Embryonic facial prominence (tissue), 1 donor: ENCODE measurements at regions not wholly inside any gene's neighbourhood (a gene's known extent, or its start where the extent isn't known, plus 50 kb on each side); places are given as distances from the start of the nearest gene placed in this dataset.
"Not testable (repeated sequence)": the region's sequence is repeated elsewhere in the genome, so short reads cannot be mapped to it uniquely, and the experiment has no call there.

Experiments used
- DNase-seq: peaks from one replicate; pipeline ENCODE4 v3.0.0-alpha.2; 2016; ENCODE audit errors: extremely low spot score

DNA sequence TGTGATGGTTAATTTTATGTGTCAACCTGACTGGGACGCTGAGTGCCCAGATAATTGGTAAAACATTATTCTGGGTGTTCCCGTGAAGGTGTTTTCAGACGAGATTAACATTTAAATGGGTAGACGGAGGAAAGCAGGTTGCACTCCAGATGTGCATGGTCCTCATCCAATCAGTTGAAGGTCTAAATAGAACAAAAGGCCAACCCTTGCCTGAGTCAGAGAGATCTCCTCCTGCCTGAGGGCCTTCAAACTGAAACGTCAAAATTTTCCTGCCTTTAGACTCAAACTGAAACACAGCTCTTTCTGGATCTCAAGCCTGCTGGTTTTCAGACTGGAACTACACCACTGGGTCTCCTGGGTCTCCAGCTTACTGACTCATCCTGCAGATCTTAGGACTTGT lies 73.5 kb downstream of the NPIPA8 start:
- DNase-seq = not testable (repeated sequence)

GRCh38 chr16:18261848-18262247 lies 74.7 kb downstream of the NPIPA8 start:
- not testable (repeated sequence) for DNase-seq

DNA sequence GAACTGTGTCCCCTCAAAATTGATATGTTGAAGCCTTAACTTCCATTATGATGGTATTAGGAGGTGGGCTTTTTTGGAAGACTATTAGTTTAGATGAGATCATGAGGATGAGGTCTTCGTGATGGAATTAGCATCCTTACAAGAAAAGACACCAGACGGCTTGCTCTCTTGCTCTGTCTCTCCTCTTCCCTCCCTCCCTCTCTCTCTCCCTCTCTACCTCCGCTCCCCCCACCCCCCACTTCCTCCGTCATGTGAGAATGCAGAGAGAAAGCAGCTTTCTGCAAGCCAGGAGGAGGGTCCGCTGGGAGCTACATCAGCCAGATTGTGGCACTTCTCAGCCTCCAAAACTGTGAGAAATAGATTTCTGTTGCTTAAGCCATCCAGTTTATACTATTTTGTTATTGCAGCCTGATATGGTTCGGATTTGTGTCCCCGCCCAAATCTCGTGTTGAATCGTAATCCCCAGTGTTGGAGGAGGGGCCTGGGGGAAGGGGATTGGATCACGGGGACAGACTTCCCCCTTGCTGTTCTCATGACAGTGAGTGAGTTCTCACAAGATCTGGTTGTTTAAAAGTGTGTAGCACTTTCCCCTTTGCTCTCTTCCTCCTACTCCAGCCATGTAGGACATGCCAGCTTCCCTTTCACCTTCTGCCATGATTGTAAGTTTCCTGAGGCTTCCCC lies 76.9 kb downstream of the NPIPA8 start:
- not testable (repeated sequence) for DNase-seq

- not testable (repeated sequence) for DNase-seq
Observed at GRCh38 chr16:18252943-18253342, 83.6 kb downstream of the NPIPA8 start.

DNA sequence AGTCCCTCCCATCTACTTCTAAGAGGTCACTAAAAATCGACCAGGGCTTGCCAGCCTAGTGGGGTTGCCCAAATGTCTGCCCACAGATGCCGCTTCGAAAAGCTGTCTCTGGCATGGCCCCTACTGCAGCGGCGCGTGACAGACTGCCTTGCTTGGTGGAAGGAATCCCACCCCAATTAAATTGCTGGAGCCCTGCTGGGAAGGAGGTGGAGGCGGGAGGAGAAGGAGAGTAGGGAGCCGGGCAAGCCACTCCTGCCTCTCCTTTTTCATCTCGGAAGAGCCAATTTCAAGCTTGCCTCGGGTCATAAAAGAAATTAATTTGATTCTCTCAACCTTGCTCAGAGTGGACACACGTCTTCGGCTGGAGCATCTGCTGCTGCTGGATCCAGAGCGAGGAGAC lies 106.0 kb downstream of the NPIPA8 start:
- not testable (repeated sequence) for DNase-seq

GRCh38 chr16:18222054-18223009 lies 114.2 kb downstream of the NPIPA8 start:
- not testable (repeated sequence) for DNase-seq

- DNase-seq = not testable (repeated sequence)
Observed at GRCh38 chr16:18217741-18218140, 118.8 kb downstream of the NPIPA8 start.

DNA sequence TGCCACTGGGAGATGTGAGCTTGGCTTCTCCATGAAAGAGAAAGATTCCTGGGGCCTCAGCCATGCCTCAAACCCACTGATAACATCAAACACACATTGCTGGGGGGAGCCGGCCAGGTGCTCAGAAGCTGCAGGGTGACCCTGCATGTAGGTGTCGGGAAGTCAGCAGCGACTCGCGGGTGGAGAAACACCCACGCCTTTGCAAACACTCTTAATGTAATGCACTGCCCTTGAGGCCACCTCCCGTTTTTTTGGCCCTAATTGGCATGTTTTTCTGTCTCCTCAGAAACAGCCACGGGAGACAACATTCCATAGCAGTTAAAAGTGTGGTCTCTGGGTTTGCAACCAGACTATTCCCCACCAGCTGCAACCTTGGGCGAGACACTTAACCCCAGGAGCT lies 119.7 kb downstream of the NPIPA8 start:
- DNase-seq = not testable (repeated sequence)

DNA sequence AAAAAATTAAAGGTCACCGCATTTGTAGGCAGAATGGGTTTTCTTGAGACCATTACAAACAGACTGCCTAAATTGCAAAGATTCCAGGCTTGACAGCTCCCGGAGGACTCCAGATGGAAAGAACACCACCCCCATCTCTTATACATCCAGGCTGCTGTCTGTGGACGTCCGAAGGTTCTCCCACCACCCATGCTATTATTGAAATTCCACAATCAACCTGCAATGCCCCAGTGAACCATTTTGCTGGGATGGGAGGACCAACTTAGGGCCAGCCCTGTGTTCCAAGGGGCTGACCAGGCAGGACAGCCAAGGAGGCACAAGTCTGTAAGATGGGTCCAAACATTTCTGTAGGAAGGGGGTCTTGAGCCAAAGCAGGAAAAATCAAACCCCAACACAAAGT lies 122.7 kb downstream of the NPIPA8 start:
- not testable (repeated sequence) for DNase-seq

DNA sequence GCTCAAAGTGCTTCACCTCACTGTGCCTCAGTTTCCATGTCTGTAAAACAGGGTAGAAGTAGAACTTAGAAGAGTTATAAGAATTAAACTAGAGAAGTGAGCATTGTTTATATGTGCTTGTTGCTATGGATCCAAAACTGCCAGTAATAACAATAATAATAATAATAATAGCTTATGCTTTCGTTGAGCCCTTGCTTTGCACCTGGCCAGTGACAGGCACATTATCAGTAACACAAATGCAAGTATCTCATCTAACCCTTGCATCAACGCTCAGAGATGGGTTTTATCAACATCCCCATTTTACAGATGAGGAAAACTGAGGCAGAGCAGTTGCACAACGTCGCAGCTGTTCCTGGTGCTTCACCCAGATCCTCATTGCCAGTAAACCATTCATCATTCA lies 125.0 kb downstream of the NPIPA8 start:
- not testable (repeated sequence) for DNase-seq

- not testable (repeated sequence) for DNase-seq
Observed at GRCh38 chr16:18204786-18205185, 131.8 kb downstream of the NPIPA8 start.

- DNase-seq = not testable (repeated sequence)
Observed at GRCh38 chr16:18204309-18204708, 132.2 kb downstream of the NPIPA8 start.

GRCh38 chr16:18201511-18201910 lies 135.0 kb downstream of the NPIPA8 start:
- DNase-seq = not testable (repeated sequence)

GRCh38 chr16:18192389-18192788 lies 144.1 kb downstream of the NPIPA8 start:
- not testable (repeated sequence) for DNase-seq

DNA sequence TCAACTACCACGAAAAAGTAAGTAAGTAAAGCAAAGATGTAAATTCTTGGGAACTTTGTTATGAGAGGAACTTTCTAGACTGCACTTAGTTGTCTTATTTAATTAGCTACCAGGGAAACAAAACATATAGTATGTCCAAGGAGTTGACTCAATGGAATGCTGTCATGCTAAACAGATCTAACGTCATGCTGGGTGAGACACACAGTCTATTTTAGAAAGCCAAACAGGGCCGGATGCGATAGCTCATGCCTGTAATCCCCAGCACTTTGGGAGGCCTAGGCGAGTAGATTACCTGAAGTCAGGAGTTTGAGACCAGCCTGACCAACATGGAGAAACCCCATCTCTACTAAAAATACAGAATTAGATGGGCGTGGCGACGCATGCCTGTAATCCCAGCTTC lies 146.4 kb downstream of the NPIPA8 start:
- not testable (repeated sequence) for DNase-seq

GRCh38 chr16:18184755-18185154 lies 151.8 kb downstream of the NPIPA8 start:
- not testable (repeated sequence) for DNase-seq

DNA sequence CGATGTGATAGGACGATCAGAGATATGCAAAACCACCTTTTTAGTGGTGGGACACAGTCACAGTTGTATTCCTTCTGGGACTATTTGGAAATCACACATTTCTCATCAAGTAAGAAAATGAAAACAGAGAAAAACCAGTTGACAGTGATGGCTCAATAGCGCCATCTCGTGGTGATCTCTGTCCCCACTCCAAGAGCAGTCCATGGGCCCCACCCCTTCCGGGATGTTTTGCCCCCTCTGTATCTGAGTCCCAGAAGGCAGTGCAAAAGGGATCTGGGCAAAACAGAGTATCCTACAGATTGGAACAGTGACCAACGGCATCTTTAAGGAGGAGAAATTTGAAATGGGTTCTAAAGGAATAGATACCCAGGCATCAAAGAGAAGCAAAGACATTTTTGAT lies 155.5 kb downstream of the NPIPA8 start:
- not testable (repeated sequence) for DNase-seq

- not testable (repeated sequence) for DNase-seq
Observed at GRCh38 chr16:18173945-18174497, 162.5 kb downstream of the NPIPA8 start.

GRCh38 chr16:18162293-18162692 lies 174.2 kb downstream of the NPIPA8 start:
- not testable (repeated sequence) for DNase-seq

GRCh38 chr16:18161224-18161623 lies 175.3 kb downstream of the NPIPA8 start:
- not testable (repeated sequence) for DNase-seq

GRCh38 chr16:18159185-18159584 lies 177.4 kb downstream of the NPIPA8 start:
- not testable (repeated sequence) for DNase-seq

- not testable (repeated sequence) for DNase-seq
Observed at GRCh38 chr16:18157854-18158253, 178.7 kb downstream of the NPIPA8 start.
